ENCODE measurements at regions not wholly inside any gene's neighbourhood (a gene's known extent, or its start where the extent isn't known, plus 50 kb on each side); places are given as distances from the start of the nearest gene placed in this dataset.

DNA sequence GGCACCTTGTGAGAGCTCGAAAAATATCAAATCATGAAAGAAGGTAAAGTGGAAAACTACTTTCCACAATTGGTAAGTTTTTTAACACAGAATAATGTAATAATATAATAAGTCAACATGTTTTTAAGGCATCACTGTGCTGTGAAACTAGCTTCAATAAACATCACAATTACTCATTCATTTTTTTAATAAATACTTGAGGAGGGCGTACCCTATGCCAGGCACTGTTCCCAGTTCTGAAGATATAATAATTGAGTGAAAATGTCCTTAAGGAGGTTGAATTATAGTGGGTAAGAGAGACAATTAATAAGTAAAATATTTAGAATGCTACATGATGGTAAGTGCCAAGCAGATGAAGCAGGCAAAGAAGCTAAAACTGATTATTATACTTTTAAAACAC lies 381.4 kb downstream of the ELAVL2 start:
- DNase-seq (ENCODE audit: low spot score): no peak

DNA sequence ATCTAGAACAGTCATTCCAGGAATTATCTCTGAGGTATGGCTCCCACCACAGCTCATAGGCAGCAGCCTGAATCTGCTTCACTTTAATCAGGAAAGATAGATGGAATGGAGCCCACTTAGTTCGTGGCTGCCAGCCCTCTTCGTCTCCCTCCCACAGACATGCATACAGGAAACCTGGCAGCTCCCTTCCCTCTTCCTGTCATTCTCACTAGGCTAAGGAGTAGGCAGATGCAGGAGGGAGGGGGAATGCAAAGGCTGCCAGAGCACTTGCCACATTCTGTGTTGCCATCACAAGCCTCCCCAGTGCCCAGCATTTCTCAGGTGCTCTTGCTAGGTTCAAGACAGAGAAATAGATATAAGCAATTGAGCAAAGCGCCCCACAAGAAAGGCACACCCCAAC lies 378.9 kb downstream of the ELAVL2 start:
- DNase-seq (ENCODE audit: low spot score): no peak

DNA sequence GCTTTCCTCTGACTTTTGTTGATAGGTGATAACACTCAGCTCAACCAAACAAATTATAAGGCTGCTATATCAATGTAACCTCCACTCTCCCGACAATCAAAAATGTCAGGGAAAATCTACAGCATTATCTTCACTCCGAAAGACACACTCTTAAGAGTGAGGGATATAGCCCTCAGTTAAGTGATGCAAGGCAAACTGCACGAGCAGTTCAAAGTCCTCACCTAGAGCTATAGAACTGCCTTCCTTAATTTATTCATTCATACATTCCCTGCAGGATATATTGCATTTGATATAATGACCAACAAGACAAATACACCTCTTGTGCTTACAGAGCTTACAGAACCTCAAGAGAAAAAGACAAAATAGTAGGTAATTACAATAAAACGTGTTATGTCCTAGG lies 378.1 kb downstream of the ELAVL2 start:
- no peak for DNase-seq (ENCODE audit: low spot score)

DNA sequence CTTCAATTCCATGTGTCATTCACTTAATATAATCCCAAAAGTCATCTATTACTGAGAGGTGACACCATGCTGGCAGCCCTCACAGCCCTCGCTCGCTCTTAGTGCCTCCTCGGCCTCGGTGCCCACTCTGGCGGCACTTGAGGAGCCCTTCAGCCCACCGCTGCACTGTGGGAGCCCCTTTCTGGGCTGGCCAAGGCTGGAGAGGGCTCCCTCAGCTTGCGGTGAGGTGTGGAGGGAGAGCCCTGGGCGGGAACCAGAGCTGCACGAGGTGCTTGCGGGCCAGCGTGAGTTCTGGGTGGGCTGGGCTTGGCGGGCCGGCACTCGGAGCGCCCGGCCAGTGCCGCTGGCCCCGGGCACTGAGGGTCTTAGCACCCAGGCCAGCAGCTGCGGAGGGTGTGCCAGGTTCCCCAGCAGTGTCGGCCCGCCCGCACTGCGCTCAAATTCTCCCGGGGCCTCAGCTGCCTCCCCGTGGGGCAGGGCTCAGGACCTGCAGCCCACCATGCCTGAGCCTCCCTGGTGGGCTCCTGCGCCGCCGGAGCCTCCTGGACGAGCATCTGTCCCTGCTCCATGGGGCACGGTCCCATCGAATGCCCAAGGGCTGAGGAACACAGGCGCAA lies 374.1 kb downstream of the ELAVL2 start:
- no peak for DNase-seq (ENCODE audit: low spot score)

DNA sequence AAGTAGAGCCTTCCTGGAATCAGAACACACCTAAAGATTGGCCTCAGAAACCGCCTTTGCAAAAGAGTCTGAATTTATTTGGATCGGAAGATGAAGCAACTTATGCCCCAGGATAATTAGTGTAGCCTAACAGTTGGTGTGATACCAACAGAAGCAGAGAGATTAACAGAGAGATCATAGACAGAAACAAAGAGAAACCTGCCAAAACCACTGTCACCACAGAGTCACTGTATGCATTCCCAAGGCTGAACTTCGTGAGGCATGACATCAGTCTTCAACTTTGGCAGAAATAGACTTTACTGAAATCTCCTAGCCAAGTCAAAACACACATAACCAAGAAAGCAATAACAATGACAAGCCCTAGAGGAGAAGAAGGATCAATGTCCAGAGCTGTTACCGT lies 361.8 kb downstream of the ELAVL2 start:
- no peak for DNase-seq (ENCODE audit: low spot score)

DNA sequence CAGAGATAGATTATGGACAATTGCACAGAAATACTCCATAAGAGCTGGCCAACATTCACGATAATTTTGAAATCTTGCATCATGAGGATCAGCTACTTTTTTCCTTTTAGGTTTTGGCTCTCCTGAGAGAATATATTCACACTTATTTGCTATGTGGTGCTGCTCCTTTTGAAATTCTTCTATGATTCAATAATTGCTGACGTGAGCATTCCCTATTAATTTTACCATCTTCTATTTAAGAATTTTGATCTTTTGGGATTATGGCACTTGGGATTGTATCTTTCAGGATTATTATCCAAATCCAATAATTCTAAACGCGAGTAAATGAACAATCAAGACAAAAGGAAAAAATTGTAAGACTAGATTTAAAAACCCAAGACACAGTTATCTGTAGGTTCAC lies 358.8 kb downstream of the ELAVL2 start:
- DNase-seq (ENCODE audit: low spot score): no peak

DNA sequence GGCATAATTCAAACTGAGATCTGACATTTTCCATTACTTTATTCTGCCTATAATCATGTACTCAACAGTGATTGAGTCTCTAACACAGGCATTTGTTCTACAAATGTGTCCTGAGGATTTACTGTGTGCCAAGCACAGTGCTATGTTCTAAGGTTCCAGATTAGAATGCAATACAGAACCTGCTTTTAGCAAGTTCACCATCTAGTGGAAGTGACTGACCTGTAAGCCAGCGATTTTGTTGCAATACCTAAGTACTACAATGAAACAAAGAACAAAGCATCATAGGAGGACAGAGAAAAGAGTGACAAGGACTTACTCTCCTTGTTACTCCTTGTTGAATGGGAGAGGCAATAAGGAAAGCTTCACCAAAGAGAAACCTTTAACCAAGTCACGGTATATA lies 348.1 kb downstream of the ELAVL2 start:
- DNase-seq (ENCODE audit: low spot score): no peak

DNA sequence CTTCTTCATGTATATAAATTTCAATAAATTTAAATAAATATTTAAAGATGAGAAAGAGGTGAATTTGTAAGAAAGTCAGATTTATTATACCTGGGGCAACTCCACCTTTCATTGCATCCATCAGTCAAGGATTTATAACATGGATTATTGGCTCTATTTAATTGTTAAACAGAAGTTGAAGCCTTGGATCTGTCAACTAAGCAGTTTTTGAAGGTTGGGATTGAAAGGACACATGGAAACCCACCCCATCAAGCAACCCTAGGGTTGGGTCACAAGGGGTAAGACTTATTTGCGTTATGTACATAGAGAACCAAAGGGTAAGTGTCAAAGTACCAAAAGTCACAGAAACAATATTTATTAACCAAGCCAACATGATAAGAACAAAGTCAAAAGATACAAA lies 342.5 kb downstream of the ELAVL2 start:
- no peak for DNase-seq (ENCODE audit: low spot score)

DNA sequence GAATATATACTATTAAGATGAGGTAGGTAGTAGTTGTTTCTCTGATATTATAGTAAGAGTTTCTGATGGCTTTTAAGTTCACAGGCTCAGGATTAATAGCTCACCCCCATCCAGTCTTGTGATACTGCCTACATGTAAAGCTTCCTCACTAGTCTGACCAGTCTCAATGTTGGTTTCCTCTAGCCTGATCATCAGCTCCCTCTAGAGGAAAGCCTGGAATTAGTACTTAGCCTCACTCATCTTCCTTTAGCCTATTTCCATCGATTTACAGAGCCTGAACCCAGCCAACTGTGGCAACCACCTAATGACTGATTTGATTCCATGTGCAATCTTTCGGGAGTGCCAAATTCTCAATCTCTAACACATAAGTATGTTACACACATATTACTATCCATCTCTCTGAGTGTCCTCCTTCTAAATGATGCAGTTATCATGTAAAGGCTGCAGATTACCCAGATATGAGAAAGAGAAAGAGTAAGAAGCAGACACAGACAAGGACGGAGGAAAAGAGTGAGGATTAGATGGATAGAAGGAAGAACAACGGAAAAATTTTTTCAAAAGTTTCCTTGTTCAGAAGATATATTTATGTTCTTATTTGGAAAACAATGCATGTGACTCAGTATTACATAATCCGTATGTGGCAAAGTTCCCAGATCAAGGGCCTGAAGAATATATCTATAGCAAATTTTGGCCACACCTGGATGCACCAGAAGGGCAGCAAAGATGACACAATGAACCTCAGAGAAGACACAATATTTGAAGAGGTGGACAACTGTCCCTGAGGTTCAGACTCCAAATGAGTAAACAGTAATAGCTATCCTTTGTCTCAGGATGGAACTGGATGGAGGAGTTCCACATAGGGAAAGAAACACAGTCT lies 333.7 kb downstream of the ELAVL2 start:
- peak; percentile 2 for DNase-seq (ENCODE audit: low spot score)

DNA sequence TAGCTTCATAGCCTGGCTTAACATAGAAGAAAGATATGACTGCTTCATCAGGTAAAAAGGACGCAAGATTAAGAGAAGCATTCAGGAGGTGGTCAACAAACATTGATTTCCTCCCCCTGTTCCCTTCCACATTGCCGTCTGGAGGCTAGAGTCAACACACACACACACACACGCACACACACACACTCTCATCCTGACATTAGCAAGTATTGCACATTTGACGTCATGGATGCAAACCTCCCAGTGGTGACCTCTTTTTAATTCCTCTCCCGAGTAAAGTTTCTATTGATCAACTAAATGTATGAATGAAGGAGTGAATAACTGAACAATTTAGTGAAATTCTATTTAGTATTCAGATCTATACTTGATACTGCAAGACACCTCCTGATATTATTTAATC lies 332.8 kb downstream of the ELAVL2 start:
- no peak for DNase-seq (ENCODE audit: low spot score)

DNA sequence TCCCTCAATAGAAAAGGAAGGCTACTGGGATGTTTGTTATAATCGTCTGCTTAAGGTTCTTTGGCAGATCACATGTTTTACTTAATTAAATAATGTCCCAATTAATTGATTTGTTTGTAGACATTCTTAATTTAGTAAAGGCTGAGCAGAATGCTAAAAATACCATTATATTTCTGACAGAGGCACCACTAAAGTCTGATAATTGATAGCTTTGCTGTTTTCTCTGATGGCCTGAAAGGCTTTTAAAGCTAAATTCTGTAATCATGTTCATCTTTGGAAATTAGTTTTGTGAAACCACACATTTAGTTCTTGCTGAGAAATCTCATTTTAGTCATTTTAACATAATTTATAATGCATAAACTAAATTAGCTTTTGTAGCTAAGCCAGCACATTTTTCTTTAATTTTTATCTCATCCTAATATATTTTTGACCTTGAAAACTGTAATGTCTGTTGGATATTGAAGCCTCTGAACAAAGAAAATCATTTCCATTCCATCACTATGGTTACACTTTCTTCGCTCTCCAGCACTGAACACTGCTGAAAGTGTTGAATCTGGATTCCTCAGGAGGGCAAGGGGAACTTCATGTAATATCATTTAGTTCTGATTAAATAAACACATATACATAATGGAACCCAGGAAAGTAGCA lies 329.4 kb downstream of the ELAVL2 start:
- DNase-seq (ENCODE audit: low spot score): no peak

DNA sequence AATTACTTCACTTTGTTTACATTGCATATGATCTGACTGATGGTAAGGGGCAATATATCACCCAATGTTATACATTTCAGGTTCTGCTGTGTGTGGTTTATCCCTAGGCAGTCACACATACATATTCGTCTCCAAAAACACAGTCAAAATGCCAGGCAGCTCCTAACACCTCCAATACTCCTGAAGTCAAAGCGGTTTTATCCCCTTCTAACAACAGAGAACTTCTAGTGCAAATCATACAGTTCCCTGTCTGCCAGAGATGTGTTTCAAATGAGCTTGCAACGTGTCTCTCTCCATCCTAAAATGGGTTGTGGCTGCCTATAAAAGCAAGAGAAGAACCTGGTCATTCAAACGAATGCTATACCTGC lies 328.9 kb downstream of the ELAVL2 start:
- DNase-seq (ENCODE audit: low spot score): no peak

DNA sequence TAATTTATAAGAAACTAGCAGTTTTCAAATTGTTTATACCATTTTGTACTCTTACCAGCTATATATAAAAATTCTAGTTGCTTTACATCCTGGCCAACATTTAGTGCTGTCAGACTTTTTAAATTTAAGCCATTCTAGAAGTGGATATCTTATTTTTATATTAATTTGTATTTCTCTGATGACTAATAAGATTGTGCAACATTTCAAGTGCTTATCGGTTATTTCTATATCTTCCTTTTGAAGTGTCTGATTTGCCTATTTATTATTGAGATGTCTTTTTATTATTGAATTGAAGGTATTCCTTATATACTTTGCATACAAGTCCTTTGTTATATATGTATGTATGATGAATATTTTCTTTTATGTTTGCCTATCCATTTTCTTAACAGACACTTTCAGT lies 324.0 kb downstream of the ELAVL2 start:
- DNase-seq (ENCODE audit: low spot score): no peak

DNA sequence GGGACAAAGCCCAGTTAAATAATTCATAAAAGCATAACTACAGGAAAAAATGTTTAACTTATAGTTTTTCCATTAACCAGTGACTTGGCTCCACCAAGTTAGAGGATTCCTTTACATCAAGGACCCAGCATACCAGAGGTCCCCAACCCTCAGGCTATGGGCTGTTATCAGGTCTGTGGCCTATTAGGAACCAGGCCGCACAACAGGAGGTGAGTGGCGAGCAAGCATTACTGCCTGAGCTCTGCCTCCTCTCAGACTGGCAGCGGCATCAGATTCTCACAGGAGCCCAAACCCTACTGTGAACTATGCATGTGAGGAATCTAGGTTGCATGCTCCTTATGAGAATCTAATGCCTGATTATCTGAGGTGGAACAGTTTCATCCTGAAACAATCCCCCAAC lies 303.1 kb downstream of the ELAVL2 start:
- DNase-seq (ENCODE audit: low spot score): no peak

DNA sequence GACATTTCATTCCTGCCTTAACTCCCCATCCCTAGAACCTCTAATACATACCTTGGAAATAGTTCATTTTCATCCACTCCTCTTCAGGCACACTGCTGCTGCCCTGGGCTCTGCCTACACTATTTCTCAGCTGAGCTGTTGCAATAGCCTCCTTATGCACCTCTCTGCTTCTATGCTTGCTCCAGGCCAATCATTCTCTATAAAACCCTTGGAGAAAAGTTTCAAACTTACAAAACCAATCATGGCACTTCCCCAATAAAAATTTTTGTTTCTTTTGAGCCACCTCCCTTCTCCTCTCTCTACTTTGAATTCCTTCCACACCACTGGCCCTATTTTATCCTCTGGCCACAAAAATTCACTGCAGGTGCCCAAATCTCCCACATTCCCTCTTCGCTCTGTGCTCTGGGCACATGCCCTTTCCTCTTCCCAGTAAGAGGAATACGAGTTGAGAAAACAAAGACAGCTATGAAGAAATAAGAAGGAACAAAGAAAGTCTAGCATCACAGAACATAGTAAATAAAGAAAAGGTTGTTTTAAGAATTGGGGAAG lies 301.4 kb downstream of the ELAVL2 start:
- no peak for DNase-seq (ENCODE audit: low spot score)

DNA sequence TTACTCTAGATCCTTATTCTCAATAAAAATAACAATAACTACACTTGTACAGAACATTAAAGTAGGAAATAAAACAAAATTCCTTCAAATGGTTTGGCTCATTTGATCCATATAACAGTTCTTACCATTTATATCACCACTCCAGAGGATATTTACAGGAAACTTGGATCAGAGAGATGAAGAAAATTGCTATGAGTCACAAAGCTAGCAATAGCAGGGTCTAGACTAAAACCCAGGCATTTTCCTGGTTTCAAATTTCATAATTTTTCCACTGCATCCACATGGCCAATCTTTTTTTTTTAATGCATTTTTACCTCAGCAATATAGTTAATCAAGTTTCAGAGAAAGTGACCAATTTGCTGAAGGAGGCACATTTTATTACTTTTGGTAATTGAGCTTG lies 299.2 kb downstream of the ELAVL2 start:
- DNase-seq (ENCODE audit: low spot score): no peak

DNA sequence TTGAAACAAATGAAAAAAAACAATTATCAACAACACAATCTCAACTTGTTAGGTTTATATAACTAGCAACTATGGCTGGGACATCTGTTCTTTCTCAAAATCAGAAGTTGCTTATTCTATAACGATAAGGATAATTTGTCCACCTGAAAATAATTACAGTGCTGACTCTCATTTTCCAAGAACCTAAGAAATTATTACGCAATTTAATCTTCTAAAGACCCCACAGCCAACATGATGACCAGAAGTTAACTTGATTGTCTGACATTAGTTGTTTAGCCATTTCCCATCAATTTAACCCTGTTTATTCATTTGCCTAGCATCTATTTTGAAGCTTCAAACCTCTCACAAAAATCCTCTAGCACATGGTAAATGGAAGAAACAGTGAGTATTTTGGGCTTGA lies 293.8 kb downstream of the ELAVL2 start:
- no peak for DNase-seq (ENCODE audit: low spot score)

DNA sequence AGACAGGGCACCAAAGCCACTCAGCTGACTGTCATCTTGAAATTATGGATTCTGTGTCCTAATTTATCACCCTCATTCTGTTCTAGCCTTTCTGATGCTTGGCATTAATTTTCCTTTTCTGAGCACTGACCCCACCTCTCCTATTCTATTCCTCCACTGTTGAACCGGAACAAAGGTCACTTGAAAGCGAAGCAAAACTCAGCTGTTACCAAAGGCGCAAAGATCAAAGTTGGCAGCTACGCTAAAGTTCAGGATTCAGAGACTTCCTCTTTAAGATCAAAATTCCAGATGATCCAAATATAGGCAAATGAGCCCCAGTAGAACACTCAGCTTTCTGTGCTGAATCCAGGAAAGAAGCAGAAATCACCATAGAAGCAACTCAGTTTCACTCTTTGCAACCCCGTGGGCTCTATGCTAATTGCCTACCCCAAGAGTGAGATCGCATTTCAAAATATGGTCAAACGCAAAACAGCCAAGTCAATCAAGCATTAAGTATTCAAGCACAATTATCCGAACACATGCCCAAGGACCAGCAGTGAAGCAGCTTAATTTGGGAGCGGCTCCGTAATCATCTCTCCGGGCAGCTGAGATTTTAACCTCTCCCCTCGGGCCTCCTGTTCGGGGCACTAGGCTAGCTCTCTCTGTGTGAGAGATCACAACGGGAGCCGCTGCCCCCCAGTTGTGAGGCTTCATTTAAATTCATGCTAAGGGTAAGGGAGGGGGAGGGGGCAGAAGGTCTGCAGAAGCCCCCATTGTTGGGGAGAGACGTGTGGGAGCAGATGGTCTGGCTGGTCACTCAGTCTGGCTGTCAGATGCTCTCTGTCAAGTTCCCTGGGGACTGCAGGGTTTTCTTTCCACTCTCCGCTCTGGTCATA lies 288.6 kb downstream of the ELAVL2 start:
- no peak for DNase-seq (ENCODE audit: low spot score)

DNA sequence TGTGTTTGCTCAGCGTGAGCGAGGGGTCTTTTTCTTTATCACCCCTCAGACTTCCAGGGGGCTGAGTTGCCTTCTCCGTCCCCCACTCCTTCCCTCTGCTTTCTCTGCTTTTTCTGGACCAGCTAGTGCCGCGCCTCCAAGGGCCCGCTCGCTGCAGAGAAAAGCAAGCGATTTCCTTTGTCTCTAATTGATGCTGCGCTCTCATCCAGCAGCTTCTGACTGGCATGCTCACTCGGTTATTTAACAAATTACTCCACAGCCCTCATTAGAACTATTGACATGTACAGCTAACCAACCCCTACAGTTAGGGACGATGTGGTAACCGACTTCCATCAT lies 288.0 kb downstream of the ELAVL2 start:
- no peak for DNase-seq (ENCODE audit: low spot score)

DNA sequence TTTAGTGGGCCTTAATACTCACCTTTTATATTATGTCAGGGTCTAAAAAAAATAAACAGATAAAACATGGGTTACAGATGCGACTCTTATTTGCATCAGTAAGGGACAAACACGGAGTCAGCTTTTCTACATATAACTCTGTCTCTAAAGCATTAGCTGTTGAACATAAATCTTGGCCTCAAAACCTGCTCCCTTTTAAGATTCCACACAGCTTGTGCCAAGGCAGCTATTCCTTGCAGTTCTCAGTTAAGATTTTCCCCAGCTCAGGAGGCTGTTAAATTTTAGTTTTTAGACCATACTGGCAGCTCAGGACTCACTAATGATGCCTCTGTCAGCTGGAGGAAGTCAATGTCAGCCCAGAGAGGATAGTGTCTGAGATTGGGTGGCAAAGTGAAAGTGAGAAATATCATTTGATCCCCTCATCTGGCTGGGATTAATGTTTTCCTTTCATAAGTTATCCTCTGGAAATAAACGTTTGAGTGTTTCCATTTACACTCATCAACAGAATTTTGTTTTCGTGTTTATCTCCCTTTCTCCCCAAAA lies 287.5 kb downstream of the ELAVL2 start:
- no peak for DNase-seq (ENCODE audit: low spot score)

DNA sequence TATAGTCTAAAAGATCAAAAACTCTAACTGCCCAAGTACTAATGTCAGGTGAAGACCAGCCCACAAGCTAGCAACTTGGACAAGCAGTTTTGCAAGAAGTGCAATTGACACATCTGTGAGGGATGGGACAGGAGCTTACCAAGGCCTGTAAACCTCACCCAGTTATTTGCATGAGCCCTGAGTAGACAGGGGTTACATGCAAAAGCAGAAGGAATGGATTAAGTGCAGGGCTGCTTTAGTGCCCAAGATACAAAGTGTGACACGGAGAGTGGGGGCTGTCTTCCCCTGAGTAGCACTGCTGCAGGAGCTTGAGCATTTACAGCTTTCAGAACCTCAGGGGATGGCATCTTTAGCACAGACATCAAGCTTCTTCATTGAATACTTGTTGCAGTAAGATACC lies 286.7 kb downstream of the ELAVL2 start:
- no peak for DNase-seq (ENCODE audit: low spot score)

DNA sequence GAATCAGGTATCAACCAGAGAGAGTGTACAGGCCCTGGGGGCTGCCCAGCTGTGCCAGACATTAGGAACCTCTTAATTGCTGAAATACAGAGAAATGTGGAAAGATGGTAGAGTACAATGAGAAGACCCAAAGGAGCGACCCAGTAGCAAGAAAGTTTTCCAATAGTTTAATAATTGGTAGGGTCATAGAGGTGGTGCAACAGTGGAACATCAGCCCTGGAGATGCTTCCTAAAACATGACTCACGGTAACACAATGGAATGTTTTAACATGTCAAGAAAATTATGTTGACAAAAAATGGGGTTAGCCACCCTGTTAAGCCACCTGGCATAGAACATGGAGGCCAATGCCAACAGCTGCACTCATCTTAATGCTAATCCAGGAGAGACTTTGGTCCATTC lies 284.1 kb downstream of the ELAVL2 start:
- DNase-seq (ENCODE audit: low spot score): no peak

All from hepatic stellate cell (primary cell).